GM19395 (cell line): ENCODE measurements at regions not wholly inside any gene's neighbourhood (a gene's known extent, or its start where the extent isn't known, plus 50 kb on each side); places are given as distances from the start of the nearest gene placed in this dataset.
"Not testable (repeated sequence)": the region's sequence is repeated elsewhere in the genome, so short reads cannot be mapped to it uniquely, and the experiment has no call there.

ENCODE experiments used
- ATAC-seq: cut with Tn5 transposase; IDR thresholded peaks from one replicate; pipeline ENCODE4 v1.9.1; 2021; ENCODE audit warnings: mild to moderate bottlenecking, moderate library complexity; ENCODE audit not compliant: unreplicated experiment

- no peak for ATAC-seq
Observed at GRCh38 chr9:129561594-129562281, 59.2 kb downstream of the C9orf50 start.

DNA sequence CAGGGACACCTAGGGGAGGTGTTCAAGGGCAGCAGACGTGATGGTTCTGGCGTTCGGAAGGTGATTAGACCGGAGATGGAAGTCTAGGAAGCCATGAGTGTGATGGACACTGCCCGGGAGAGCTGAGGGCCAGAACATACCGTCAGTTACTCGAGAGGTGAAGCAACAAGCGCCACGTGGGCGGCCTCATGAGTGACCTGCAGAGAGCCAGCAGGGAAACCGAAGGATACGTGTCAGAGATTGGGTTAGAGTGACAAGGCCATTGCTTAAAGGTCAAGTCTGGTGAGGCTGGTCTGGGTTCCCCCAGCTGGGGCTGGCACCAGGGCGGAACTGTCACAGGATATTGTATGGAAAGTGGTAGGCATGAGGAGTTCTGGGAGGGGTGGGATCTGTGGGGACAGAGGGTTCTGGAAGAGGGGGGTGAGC lies 60.0 kb downstream of the C9orf50 start:
- ATAC-seq = no peak

- ATAC-seq = no peak
Observed at GRCh38 chr9:129559506-129559881, 61.4 kb downstream of the C9orf50 start.

GRCh38 chr9:129558551-129559505 lies 62.1 kb downstream of the C9orf50 start:
- no peak for ATAC-seq

GRCh38 chr9:129558063-129558550 lies 62.8 kb downstream of the C9orf50 start:
- no peak for ATAC-seq

GRCh38 chr9:129557192-129558036 lies 63.5 kb downstream of the C9orf50 start:
- ATAC-seq = no peak

DNA sequence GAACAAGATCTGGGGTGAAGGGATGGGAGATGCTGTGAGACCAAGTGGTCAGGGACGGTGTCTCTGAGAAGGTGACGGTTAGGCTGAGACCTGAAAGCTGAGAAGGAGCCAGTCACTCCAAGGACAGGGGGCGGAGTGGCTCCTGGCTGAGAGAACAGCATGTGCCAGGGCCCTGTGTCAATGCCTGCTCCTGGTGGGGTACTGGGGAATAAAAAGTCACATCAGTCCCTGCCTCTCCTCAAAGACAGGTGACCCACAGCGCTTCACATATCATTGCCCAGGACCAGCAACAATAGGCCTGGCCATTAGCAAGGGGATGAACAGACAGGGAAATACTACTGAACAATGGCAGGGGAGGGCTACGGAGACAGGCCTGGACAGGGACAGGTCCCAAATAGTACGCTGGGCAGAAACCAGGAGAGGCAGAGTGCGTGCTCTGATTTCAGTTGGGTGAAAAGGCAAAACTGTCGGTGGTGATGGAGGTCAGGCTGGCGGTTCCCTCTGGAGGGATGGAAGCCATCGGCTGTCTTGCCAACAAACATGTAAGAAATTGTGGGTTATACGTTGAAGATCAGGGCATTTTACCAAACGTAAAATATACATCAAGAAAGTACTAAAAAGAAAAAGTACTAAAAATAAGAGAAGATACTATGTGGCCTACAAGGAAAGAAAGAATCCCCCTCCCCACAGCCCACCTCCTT lies 64.3 kb downstream of the C9orf50 start:
- ATAC-seq = no peak

DNA sequence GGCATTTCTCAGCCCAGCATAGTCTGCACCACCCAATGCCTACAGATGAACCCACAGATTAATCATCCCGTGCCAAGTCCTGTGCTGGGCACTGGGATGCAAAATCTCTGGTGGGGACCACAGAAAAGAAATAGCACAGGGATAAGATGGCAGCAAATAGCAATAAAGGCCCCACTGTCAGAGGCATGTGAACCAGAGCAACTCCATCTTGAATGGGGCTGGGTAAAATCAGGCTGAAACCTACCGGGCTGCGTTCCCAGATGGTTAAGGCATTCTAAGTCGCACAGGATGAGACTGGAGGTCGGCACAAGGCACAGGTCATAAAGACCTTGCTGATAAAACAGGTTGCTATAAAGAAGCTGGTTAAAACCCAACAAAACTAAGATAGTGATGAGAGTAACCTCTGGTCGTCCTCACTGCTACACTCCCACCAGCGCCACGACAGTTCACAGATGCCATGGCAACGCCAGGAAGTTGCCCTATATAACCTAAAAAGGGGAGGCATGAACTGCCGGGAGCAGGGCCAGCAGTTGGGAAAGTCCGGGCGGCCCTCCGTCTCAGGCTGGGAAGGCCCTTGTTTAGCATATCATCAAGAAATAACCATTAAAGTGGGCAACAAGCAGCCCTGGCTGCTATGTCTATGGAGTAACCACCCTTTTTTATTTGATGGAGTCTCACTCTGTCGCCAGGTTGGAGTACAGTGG lies 65.2 kb downstream of the C9orf50 start:
- ATAC-seq = no peak

DNA sequence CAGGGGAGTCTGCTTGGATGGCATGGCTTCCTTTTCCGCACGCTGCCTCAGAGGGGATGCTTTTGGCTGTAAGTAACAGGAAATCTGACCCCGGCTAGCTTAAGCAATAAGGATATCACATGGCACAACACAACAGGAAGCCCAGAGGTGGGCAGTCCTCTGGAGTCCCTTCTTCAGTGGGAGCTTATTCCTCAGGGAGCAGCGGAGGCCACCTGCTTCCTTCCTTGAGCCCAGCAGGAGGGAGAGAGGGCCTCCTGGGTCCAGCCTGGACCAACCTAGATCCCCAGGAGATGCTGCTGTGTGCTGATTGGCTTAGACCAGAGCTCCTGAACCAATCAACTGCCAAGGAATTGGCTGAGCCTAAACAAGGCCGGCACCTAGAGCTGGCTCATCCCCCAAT lies 66.3 kb downstream of the C9orf50 start:
- ATAC-seq = no peak

GRCh38 chr9:129553277-129553676 lies 67.6 kb downstream of the C9orf50 start:
- ATAC-seq = no peak

- ATAC-seq = no peak
Observed at GRCh38 chr9:129552064-129552463, 68.8 kb downstream of the C9orf50 start.

- no peak for ATAC-seq
Observed at GRCh38 chr9:129551393-129551973, 69.4 kb downstream of the C9orf50 start.

- not testable (repeated sequence) for ATAC-seq
Observed at GRCh38 chr9:129550977-129551376, 69.9 kb downstream of the C9orf50 start.

GRCh38 chr9:129550199-129550839 lies 70.6 kb downstream of the C9orf50 start:
- no peak for ATAC-seq

DNA sequence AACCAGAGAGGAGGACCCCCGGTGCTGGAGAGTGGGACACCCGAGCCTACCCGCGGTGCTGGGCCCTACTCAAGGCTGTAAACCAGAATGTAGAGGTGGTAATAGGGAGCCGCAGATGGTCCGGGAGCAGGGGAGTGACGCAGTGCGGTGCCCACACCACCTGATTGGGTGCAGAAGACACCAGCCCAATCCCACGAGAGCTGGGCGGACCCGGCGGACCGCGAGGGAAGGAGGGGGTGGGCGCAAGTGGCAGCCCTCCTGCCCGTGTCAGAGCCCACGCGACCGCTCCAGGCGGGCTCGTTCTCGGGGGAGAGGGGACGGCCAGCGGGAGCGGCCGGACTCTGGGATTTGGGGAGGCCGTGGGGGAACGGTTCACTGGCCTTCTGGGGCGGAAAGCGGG lies 71.2 kb downstream of the C9orf50 start:
- ATAC-seq = no peak

DNA sequence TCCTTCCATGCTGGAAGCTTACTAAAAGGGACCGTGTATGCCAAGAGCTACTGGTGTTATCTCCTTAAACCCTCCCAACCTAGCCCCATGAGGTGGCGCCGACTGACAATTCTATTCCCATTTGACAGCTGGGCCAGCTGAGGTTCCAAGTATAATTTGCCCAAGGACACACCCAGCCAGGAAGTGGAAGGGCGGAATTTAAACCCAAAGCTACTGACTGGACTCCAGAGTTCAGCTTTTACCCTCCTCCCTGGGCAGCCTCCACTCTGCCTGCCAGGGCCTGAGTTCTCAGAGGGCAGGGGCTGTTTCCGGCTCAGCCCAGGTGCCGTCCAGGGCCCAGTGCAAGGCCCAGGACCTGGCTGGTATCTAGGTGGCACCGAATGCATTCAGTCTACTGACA lies 71.8 kb downstream of the C9orf50 start:
- no peak for ATAC-seq

DNA sequence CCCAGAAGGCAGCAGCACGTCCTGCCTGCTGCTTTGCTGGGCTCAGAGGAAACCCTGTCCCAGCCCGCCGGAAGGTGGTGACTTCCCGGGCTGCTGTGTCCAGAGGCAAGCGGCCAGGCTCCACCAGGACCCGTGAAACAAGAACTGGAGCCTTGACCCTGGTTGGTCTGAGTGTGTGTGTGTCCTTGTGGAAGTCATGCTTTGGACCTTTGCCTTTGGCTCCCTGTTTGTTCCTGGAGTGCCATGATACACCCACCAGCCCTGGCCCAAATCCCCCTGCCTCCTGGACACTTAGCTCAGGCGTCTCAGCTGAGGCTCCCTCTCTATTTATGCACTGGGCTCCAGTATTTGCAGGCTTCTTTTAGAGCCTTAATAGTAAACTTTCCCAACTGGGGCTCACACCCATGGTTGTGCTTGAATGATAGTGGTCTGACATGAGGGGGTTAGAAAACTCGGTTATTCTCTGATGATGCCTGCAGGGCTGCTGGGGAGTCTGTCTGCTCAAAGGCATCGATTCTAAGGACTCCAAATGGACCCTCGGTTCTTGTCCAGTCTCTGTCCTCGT lies 72.2 kb downstream of the C9orf50 start:
- ATAC-seq = no peak

- ATAC-seq = no peak
Observed at GRCh38 chr9:129547869-129548570, 72.9 kb downstream of the C9orf50 start.
